Stromal cell of bone marrow (primary cell): ENCODE measurements at regions not wholly inside any gene's neighbourhood (a gene's known extent, or its start where the extent isn't known, plus 50 kb on each side); places are given as distances from the start of the nearest gene placed in this dataset.

Experiments
- DNase-seq: peaks from one replicate; pipeline ENCODE4 v3.0.0-alpha.2; 2012; ENCODE audit warnings: low read depth

DNA sequence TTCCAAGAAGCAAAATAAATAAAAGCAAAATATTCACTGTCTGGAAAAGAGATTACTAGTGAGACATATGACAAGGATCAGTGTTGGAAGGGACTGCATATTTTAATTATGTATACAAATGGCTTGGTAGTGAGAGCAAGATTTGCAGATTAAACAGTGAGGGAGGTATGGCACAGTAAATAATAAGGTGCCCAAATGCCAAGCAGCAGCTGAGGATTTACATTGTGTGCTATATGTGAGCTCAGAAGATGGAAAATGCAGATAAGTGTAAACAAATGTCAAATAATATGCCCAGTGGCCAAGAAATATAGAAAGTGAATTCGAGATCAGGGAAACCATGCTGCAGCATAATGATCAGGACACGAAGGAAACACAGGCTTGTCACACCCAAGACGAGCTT, 173.8 kb upstream of the NRSN1 start:
- DNase-seq, result no peak

- DNase-seq, result no peak
Observed at GRCh38 chr6:23953976-23954375, 172.0 kb upstream of the NRSN1 start.

DNA sequence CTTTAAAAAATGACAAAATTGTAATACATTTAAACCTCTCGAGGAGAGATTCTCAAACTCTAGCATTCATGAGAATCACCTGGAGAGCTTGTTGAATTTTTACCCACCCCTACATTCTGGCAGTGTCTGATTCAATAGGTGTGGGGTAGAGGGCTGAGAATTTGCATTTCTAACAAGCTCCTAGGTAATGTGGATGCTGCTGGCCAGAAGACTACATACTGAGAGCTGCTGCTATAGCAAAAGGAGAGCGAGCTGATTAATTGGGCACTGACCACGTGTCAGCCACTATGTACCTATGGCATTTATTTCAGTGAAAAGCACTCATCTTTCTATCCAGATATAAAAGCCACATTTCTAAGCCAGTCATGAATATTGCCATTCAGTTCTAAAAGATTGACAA, 169.0 kb upstream of the NRSN1 start:
- no peak for DNase-seq

- no peak for DNase-seq
Observed at GRCh38 chr6:23964865-23965264, 161.2 kb upstream of the NRSN1 start.

DNA sequence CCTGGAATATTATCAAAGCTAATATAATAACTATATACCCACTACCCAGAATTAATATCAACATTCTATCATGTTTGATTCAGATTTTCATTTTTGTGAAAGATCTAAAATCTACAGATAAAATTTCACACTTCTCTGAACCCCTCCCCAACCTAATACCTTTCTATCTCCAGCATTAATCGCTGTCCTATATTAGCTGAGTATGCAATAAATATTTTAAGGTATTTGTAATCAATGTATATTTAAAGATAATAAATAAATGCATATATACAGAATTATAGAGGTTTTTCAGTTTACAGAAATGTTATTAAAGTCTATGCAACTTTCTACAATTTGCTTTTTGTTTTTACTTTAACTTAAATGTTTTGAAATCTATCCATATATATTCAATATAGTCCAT, 156.7 kb upstream of the NRSN1 start:
- no peak for DNase-seq

DNA sequence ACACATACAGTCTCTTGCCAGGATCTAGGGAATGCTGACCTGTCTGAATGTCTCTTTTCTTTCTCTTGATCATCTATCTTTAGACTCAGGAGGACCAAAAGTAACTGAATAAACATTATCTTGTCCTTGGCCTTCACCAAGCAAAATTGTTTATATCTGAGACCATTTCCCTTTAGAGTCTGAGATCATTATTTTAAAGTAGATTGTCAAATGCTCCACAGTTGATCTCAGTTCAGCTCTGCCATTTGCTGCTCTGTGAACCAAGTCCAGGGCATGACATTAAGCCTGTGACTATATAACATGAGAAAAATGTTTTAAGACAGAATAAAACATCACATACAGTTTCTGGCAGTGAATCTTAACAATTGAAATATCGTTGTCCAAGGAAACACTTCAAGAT, 148.3 kb upstream of the NRSN1 start:
- DNase-seq, result no peak

GRCh38 chr6:23980965-23981364, 145.1 kb upstream of the NRSN1 start:
- DNase-seq, result peak; percentile 5

DNA sequence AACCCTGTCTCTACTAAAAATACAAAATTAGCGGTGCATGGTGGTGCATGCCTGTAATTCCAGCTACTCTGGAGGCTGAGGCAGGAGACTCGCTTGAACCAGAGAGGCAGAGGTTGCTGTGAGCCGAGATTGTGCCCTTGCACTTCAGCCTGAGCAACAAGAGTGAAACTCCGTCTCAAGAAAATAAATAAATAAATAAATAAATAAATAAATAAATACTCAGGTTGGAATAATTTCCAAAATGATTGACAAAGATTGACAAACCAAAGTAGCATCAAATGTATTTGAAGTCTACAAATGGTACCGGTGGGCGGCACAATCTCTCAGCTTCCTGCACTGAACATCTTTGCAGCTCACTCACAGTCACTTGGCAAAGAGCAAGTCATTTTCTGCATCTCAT, 144.1 kb upstream of the NRSN1 start:
- DNase-seq, result no peak

- DNase-seq, result no peak
Observed at GRCh38 chr6:23983735-23984134, 142.3 kb upstream of the NRSN1 start.

DNA sequence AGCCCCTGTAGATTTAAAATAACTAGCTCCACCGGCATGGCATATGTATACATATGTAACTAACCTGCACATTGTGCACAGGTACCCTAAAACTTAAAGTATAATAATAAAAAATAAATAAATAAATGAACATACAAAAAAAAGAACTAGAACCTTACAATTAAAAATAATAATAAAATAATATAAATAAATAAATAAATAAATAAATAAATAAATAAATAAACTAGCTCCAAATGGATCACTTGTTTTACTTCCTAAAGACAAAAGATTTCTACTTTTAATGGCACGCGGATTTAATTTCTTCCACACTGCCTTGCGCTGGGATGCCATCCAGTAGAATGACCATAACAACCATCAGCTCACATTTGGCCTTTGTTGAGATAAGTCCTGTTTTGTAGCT, 141.0 kb upstream of the NRSN1 start:
- no peak for DNase-seq

GRCh38 chr6:23989885-23990533, 136.0 kb upstream of the NRSN1 start:
- DNase-seq, result no peak

- DNase-seq, result no peak
Observed at GRCh38 chr6:23994013-23994412, 132.0 kb upstream of the NRSN1 start.

GRCh38 chr6:24004062-24004461, 122.0 kb upstream of the NRSN1 start:
- DNase-seq, result peak; percentile 92

- DNase-seq, result no peak
Observed at GRCh38 chr6:24004659-24005058, 121.4 kb upstream of the NRSN1 start.

DNA sequence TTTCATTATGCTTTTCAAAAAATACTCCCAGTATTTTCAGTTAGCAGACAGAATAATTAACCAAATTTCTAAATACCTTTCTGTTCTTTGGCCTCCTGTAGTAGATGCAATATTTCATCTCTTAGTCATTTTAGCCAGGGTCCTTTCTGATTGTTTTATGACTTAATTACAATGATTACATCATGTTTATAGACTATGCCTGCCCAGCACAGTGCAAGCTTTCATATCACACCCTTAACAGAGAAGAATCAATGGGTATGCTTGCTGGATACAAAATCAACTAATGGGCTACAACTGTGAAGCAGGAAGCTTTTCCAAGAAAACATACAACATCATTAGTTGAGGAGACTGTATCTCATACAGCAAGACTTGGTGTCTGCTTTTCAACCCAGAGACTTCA, 119.8 kb upstream of the NRSN1 start:
- no peak for DNase-seq

DNA sequence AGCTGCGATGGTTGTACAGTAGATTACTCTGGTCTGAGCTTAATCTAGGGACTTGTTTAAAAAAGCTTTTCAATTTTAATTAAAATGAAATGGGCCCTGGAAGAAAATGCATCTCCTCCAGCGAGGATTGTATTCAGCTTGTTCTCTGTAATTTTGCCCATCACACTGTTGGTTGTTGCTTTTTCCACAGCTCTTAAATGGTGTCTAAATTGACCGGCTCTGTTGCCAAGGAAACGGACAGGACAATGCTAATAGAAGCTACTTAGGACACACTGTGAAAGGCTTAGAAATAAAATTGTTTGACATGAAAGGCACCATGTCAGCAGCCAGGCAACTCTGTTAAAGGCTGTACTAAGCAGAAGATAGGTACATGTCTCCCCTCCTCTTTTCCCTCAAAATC, 116.7 kb upstream of the NRSN1 start:
- no peak for DNase-seq

DNA sequence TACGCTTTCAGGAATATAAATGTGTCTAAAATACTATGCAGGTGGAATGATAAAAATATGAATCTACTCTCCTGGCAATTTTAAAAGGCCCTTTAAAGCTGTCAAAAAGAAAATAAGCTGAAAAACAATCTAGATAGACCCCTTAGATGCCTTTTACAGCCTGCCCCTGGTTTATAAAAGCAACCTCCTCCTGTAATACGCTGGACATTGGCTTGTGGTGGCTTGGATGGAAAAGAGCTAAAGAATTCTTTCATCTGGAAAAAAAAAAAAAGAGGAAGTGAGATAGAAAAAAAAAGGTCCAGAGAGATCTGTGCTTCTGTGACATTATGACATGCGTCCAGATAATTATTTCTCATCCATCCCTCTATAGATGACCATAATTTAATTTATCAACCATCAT, 115.9 kb upstream of the NRSN1 start:
- DNase-seq, result no peak

- no peak for DNase-seq
Observed at GRCh38 chr6:24016286-24016685, 109.7 kb upstream of the NRSN1 start.

GRCh38 chr6:24016857-24017256, 109.2 kb upstream of the NRSN1 start:
- no peak for DNase-seq

DNA sequence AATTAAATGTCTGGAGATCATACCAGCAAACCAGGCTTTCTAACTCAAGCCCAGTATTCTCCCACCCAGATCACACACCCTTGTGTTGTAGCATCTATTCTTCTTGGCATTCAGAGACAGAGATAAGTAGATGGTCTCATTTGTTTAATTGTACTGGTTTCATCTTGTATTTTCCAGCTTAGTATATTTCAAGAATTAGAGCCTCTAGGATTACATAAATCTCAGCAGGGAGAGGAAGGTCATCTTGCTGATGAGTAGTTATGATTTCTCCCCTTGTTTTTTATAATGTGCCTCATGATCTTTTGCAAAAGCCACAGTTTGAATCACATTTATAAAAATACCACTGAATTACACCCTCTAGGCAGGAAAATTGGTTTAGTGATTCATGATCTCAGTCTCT, 106.6 kb upstream of the NRSN1 start:
- peak; percentile 48 for DNase-seq

DNA sequence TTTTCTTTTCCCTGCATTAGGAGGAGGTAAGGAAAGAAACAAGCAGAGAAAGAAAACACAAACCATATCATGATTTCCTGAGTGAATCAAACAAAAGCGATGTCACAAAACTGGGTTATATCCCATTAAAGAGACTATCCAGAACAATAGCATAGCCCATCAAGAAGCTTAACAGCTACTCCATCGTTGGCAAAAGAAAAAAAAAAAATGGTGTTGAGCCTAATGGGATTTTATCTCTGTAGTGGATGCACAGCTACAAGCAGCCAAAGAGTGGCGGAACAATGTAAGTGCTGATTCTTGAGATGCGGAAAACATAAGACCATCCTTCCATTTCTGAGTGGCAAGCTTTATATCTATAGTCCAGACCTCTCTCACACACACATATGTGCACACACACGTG, 106.2 kb upstream of the NRSN1 start:
- DNase-seq, result no peak

GRCh38 chr6:24026050-24026449, 100.0 kb upstream of the NRSN1 start:
- no peak for DNase-seq

GRCh38 chr6:24031496-24031895, 94.5 kb upstream of the NRSN1 start:
- no peak for DNase-seq

- DNase-seq, result no peak
Observed at GRCh38 chr6:24032896-24033688, 92.9 kb upstream of the NRSN1 start.
